ENCODE measurements at regions not wholly inside any gene's neighbourhood (a gene's known extent, or its start where the extent isn't known, plus 50 kb on each side); places are given as distances from the start of the nearest gene placed in this dataset.

- no peak for TF ChIP-seq EZH2 (IDR thresholded peaks at IDR 0.05)
- no peak for TF ChIP-seq SIN3A (IDR thresholded peaks at IDR 0.05; ENCODE audit: low read depth)
- TF ChIP-seq MAX (IDR thresholded peaks at IDR 0.05): no peak
- TF ChIP-seq POLR2A (IDR thresholded peaks at IDR 0.05; ENCODE audit: borderline replicate concordance, extremely low read depth, insufficient read depth, insufficient read length): no peak
- no peak for TF ChIP-seq CTCF (IDR thresholded peaks at IDR 0.05 in 2 of 3, conservative IDR thresholded peaks at IDR 0.05 in 1 of 3; ENCODE audit: borderline replicate concordance in 1 of 3, insufficient read depth in 1 of 3, low read depth in 2 of 3, low read length in 2 of 3)
- no peak for TF ChIP-seq ELF1 (IDR thresholded peaks at IDR 0.05; ENCODE audit: borderline replicate concordance, low read depth)
- no peak for TF ChIP-seq ZBTB33 (IDR thresholded peaks at IDR 0.05; ENCODE audit: extremely low read depth, insufficient replicate concordance, low read length)
- TF ChIP-seq EZH2phosphoT487 (IDR thresholded peaks at IDR 0.05; ENCODE audit: borderline replicate concordance): no peak
- no peak for TF ChIP-seq REST (IDR thresholded peaks at IDR 0.05; ENCODE audit: low read depth)
- no peak for TF ChIP-seq TCF7L2 (IDR thresholded peaks at IDR 0.05; ENCODE audit: borderline replicate concordance, extremely low read depth, insufficient read depth, insufficient read length)
- no peak for TF ChIP-seq SRF (IDR thresholded peaks at IDR 0.05; ENCODE audit: low read depth)
- TF ChIP-seq RAD21 (IDR thresholded peaks at IDR 0.05; ENCODE audit: low read depth): no peak
- no peak for TF ChIP-seq POLR2AphosphoS5 (IDR thresholded peaks at IDR 0.05; ENCODE audit: low read depth, low read length)
Observed at GRCh38 chr16:86292171-86292775, 218.1 kb upstream of the FOXF1 start.
